HG02885 (cell line): ENCODE measurements at regions not wholly inside any gene's neighbourhood (a gene's known extent, or its start where the extent isn't known, plus 50 kb on each side); places are given as distances from the start of the nearest gene placed in this dataset.
"Not testable (repeated sequence)": the region's sequence is repeated elsewhere in the genome, so short reads cannot be mapped to it uniquely, and the experiment has no call there.

ENCODE experiments used
- ATAC-seq: cut with Tn5 transposase; IDR thresholded peaks from one replicate; pipeline ENCODE4 v1.9.1; 2021; ENCODE audit warnings: mild to moderate bottlenecking; ENCODE audit not compliant: unreplicated experiment, poor library complexity

DNA sequence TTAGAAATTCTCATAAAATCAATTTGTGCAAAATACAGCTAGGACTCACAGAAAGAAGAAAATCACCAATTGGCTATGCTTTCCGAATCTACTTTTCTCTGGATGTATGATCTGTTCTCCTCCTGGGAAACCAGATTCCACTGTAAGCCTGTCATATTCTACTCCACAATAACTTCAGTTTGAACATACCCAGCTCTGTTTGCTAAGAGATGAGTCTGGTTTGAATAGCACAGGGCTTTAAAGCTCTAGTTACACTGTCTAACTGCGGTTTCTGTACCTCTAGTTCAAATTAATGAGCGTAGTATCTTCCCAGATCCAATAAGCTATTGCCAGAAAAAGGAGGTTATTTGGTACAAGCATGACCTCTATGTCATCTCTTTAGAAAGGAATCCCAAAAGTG lies 270.1 kb downstream of the DAD1 start:
- no peak for ATAC-seq

DNA sequence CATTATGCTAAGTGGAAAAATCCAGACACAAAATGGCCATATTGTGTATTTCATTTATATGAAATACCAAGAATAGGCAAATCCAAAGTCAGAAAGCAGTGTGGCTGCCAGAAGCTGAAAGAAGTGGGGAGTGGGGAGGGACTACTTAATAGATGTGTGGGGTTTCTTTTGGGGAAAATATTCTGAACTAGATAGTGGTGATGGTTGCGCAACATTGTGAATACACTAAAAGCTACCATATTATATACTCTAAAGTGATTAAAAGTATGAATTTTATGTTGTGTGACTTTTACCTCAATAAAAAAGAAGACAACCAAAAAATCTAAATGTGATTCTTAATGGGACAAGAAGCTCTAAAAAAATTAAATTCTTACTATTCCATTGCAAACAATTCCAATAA lies 272.6 kb downstream of the DAD1 start:
- no peak for ATAC-seq

DNA sequence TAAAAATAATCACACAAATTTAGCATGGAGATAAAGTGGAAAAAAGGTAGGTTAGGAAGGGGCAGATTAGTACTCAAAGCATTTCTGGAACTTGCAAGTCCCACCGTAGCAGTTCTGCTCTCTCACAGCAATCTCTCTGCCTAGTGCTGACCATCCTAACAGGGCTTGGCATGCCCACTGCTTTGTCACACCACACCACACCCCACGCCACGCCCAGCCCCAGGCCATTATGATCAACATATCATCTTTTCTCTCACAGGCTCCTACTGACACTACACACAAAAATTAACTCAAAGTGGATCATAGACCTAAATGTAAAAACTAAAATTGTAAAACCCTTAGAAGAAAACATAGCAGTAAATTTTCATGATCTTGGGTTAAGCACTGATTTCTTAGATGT lies 273.7 kb downstream of the DAD1 start:
- ATAC-seq = no peak

DNA sequence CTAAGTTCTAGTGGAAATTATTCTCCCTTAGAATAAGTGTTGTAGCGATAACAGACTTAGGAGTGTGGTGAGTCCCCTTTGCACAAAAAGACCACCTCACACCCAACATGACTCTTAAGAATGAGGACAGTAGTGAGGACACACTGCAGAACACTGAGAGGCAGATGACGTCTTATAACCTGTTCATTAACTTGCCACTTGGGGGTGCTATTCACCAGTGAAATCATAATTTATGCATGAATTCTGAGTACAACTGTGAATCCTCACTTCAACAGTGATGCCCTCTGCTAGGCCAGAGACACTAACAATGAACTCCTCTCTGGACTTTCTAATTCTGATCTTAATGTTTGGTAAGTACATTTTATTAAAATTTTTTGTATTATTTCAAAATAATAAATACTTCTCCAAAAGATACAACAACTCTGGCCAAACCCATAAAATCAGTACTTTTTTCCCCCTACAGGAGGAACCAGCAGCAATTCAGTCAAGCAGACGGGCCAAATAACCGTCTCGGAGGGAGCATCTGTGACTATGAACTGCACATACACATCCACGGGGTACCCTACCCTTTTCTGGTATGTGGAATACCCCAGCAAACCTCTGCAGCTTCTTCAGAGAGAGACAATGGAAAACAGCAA lies 274.7 kb downstream of the DAD1 start:
- peak; percentile 93 for ATAC-seq

DNA sequence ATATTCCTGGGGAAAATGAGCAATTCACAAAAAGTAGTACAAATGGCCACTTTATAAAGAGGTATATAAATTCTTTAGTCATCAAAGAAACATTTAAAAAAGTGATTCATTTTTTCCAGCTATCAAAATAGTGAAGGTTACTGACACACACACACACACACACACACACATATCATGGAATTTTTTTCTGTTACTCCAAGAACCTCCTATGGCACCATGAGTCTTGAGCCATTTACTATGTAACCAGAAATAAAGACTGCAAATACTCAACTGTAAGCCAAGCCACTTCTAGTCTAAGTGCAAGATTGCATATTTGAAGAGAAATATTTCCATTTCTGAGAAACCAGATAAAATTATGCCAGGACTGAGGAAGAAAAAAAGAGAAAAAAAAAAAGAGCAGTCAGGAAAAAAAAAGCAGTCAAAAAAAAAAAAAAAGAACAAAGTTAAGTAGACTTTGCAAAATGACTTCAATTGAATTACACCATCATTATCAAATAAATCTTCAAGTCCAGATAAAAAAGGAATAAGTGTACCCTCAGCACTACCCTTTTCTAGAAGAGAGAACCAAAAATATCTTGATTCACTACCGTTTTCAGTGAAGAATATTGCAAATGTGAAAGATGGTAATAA lies 275.7 kb downstream of the DAD1 start:
- no peak for ATAC-seq

GRCh38 chr14:22311636-22312035 lies 277.4 kb downstream of the DAD1 start:
- ATAC-seq = no peak

- peak; percentile 84 for ATAC-seq
Observed at GRCh38 chr14:22305607-22306006, 283.4 kb downstream of the DAD1 start.

DNA sequence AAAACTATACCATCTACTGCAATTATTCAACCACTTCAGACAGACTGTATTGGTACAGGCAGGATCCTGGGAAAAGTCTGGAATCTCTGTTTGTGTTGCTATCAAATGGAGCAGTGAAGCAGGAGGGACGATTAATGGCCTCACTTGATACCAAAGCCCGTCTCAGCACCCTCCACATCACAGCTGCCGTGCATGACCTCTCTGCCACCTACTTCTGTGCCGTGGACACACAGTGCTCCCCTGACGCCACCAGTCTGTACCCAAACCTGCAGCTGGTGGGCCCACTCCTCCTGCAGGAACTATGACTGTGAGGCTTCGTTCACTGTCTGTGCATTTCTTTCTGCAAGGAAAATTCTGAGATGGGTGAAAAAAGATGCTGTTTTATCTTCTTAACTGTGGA lies 284.7 kb downstream of the DAD1 start:
- ATAC-seq = no peak

DNA sequence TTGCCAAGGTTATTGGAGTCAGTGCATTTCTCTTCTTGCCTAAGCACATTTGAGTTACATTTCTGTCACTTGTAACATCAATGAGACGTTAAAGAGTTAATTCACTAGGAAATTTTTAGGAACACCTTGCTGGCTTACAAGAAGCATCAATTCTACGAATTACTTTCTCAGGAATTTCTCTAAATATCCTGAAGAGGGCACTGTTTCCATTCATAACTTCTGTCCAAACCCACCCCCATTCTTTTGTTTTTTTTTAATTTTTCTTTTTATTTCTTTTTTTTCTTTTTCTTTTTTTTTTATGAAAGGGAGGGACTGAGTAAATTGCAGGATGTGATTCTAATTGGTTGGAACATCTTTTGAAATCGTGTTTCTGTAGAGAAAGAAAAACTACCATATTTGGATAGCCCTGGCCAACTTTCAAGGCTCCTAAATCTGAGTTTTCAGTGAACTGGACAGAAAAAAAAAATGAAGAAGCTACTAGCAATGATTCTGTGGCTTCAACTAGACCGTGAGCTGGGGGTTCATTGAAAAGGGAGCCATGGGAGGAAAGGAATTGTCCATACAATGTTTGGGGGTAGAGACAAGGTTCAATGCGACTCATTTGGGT lies 285.3 kb downstream of the DAD1 start:
- no peak for ATAC-seq

DNA sequence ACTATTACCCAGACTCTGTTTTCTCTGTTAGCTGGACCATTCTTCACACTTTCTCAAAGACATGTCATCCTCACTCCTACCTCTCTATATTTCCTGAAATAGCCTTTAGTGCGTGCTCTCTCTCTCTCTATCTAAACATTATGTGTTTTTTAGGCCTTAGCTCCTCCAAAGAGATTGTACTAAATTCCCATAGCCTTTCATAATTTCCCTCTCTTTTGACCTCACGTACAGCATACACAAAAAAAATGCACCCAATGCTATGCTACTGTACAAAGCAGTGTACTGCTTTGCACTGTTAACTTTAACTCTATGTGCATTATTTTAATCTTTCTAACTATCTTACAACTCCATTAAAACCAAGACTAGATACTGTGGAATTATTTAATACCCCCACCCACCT lies 288.4 kb downstream of the DAD1 start:
- ATAC-seq = no peak

DNA sequence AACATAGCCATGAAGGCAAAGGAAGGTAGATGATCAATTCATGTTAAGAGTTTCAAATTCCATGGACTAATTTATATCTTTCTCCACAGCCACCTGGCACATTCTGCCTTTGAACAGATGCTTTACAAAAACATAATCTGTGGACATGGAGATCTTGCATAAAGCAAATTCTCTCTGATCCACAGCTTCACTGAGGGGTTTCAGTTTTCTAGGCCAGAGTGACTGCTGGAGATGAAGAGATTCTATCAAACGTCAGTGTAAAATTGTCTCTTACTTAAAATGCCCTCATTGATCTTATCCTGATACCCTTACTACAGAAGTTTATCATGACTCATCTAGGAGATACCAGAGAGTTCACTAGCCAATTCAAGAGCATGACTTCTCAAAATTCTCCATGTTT lies 291.6 kb downstream of the DAD1 start:
- ATAC-seq = no peak

DNA sequence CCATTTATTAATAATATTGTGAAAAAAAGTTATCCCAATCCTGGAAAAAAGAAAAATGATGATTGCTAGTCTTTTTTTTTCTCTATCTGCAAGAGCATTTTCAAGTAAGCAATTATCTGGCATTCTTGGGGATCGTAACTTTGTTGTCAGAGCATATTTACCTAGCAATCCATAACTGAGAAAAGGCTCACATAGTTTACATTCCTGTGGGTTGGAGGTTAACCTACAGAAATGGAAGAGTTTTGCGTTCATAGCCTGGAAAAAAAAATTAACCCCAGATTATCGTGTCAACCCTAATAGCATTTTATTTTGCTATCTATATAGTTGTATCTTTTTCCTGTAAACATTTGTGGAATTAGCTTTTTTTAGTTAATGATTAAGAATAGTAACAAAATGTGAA lies 292.3 kb downstream of the DAD1 start:
- ATAC-seq = no peak

DNA sequence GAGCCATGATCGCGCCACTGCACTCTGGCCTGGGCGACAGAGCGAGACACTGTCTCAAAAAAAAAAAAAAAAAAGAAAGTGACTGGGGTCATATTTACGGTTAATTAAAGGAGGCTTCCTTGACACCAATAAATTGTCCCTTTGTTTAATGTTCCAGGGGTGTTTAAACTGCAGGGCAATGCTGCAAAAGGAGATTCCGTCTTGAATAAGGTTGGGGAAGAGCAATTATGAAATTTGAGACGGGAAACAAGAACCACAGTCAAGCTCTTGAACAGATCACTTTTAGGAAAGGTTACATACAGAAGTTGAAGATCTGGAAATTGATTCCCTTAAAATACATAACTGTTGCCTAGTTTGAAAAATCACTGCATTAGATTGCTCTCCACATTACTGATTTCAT lies 292.9 kb downstream of the DAD1 start:
- ATAC-seq = no peak

GRCh38 chr14:22291406-22291805 lies 297.6 kb downstream of the DAD1 start:
- no peak for ATAC-seq

DNA sequence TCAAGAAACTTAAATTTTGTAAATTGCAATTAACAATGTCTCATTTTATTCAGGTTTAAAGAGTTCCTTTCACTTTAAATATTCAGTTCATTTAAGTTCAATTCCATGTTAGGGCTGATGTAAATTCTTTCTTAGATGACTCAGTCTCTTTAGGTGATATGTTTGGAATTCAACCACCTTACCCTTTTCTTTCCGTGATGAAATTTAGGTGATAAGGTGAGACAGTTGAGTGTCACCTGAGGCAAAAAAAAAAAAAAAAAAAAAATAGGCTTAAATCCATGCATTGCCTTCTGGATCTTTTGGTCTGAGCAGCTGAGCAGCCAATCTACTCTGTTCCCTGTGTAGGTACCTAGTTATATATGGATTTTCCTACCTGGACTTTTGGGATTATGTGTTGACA lies 299.5 kb downstream of the DAD1 start:
- no peak for ATAC-seq

GRCh38 chr14:22285991-22286390 lies 303.0 kb downstream of the DAD1 start:
- ATAC-seq = no peak

GRCh38 chr14:22282949-22283348 lies 306.1 kb downstream of the DAD1 start:
- no peak for ATAC-seq

DNA sequence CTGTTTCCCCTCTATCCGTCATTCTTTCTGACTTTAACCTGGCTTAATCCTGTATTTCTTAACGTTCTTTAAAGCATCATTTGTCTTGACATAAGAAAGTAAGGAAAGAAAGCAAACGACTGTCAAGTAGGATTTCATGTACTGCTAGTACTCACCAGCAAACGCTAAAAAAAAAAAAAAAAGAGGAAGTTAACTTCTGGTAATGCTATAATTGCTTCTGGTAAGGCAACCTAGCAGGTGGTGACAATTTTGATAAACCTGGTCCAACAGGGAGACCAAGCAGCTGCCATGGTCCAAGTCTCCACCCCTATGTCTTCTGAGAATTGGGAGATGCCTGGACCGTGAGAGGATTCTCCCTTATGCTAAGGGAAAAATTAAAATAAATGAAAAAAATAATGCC lies 306.6 kb downstream of the DAD1 start:
- no peak for ATAC-seq

DNA sequence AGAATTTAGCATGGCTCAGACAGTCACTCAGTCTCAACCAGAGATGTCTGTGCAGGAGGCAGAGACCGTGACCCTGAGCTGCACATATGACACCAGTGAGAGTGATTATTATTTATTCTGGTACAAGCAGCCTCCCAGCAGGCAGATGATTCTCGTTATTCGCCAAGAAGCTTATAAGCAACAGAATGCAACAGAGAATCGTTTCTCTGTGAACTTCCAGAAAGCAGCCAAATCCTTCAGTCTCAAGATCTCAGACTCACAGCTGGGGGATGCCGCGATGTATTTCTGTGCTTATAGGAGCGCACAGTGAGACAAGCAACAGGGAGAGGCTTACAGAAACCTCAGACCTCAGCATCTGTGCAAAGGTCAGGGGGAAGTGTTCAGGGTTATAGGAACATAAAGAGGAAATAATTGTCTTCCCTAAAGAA lies 307.6 kb downstream of the DAD1 start:
- ATAC-seq = not testable (repeated sequence)

DNA sequence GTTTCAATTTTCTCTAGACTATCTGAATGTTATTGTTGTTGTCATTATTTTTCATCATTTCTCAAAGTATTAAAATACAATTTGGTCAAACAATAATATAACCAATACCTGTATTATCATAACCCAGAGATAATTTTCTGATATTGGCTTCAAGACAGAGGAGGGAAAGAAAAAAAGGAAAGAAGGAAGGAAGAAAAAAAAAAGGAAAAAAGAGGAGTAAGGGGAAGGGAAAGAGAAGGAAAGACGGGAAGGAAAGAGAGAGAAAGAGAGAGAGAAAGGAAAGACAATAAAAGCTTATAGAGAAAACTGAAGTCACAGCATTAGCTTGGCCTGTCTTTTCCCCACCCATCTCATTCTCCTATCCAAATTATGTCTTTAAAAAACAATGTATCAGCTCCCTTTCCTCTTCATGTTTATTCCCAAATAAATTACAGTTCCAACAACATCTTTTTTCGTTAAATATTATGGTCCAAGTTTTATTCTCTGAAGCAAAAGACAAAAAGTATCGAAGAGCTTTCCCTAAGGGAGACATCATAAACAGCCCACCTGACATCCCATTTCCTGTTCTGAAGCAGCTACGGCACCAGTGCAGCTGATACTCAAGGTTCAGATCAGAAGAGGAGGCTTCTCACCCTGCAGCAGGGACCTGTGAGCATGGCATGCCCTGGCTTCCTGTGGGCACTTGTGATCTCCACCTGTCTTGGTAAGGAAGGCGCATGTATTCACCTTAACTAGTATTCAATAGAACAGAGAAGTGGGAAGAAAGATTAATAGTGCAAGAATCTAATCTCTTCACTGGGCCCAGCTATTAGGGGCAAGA lies 308.3 kb downstream of the DAD1 start:
- ATAC-seq = no peak
